ENCODE measurements at regions not wholly inside any gene's neighbourhood (a gene's known extent, or its start where the extent isn't known, plus 50 kb on each side); places are given as distances from the start of the nearest gene placed in this dataset.

- no peak for DNase-seq
- no peak overlapping the region for H3K27ac ChIP-seq
- WGBS, 2 donors (ENCODE audit: low coverage in 1 of 2): 89 to 97% methylated on average over 2 of the region's 2 CpGs
- no peaks in the 10 kb centered on the region for H3K9me3 ChIP-seq
- no peak overlapping the region for H3K4me3 ChIP-seq
- no peaks in the 10 kb centered on the region for H3K4me1 ChIP-seq
- TF ChIP-seq, protein P1, sequence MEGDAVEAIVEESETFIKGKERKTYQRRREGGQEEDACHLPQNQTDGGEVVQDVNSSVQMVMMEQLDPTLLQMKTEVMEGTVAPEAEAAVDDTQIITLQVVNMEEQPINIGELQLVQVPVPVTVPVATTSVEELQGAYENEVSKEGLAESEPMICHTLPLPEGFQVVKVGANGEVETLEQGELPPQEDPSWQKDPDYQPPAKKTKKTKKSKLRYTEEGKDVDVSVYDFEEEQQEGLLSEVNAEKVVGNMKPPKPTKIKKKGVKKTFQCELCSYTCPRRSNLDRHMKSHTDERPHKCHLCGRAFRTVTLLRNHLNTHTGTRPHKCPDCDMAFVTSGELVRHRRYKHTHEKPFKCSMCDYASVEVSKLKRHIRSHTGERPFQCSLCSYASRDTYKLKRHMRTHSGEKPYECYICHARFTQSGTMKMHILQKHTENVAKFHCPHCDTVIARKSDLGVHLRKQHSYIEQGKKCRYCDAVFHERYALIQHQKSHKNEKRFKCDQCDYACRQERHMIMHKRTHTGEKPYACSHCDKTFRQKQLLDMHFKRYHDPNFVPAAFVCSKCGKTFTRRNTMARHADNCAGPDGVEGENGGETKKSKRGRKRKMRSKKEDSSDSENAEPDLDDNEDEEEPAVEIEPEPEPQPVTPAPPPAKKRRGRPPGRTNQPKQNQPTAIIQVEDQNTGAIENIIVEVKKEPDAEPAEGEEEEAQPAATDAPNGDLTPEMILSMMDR (IDR thresholded peaks at IDR 0.05): no peak
- TF ChIP-seq POLR2A (IDR thresholded peaks at IDR 0.05) (no peak), EP300 (IDR thresholded peaks at IDR 0.05; ENCODE audit: low read depth) (no peak), POLR2AphosphoS5 (IDR thresholded peaks at IDR 0.05) (no peak)
- H3K36me3 ChIP-seq: no peaks in the 10 kb centered on the region
- intact Hi-C loops (cut with DNase I; ENCODE audit: low total_unique reads) (no loop called here), in situ Hi-C loops (cut with MboI; ENCODE audit: low pct_ligation_motif_present in 1 of 4, low pct_unique_long_range_greater_than_20kb in 1 of 4, low sequenced_read_pairs in 3 of 4) (no loop called here)
- H3K27me3 ChIP-seq: no peaks in the 10 kb centered on the region
Measured at GRCh38 chr18:40864846-40865245, 1090.2 kb upstream of the PIK3C3 start.

- intact Hi-C loops (cut with DNase I; ENCODE audit: low total_unique reads): no loop called here
- 65 to 77% methylated on average over 3 of the region's 3 CpGs for WGBS, 2 donors (ENCODE audit: low coverage in 1 of 2)
- TF ChIP-seq POLR2AphosphoS5 (IDR thresholded peaks at IDR 0.05): no peak
- TF ChIP-seq EP300 (IDR thresholded peaks at IDR 0.05; ENCODE audit: low read depth): no peak
- TF ChIP-seq, protein P1 (IDR thresholded peaks at IDR 0.05): no peak
- no peak for TF ChIP-seq POLR2A (IDR thresholded peaks at IDR 0.05)
- DNase-seq: no peak
- in situ Hi-C loops (cut with MboI; ENCODE audit: low pct_ligation_motif_present in 1 of 4, low pct_unique_long_range_greater_than_20kb in 1 of 4, low sequenced_read_pairs in 3 of 4): no loop called here
- H3K4me1 ChIP-seq: no peaks in the 10 kb centered on the region
- H3K4me3 ChIP-seq: no peak overlapping the region
- no peak overlapping the region for H3K27ac ChIP-seq
- H3K9me3 ChIP-seq: no peaks in the 10 kb centered on the region
- no peaks in the 10 kb centered on the region for H3K36me3 ChIP-seq
- no peaks in the 10 kb centered on the region for H3K27me3 ChIP-seq
Measured at GRCh38 chr18:40863801-40864200, 1091.2 kb upstream of the PIK3C3 start.

- no peaks in the 10 kb centered on the region for H3K27me3 ChIP-seq
- H3K4me1 ChIP-seq: no peaks in the 10 kb centered on the region
- no peaks in the 10 kb centered on the region for H3K9me3 ChIP-seq
- no peak overlapping the region for H3K27ac ChIP-seq
- in situ Hi-C loops (cut with MboI; ENCODE audit: low pct_ligation_motif_present in 1 of 4, low pct_unique_long_range_greater_than_20kb in 1 of 4, low sequenced_read_pairs in 3 of 4) (no loop called here), intact Hi-C loops (cut with DNase I; ENCODE audit: low total_unique reads) (no loop called here)
- no peak for DNase-seq
- 81 to 89% methylated on average over 2 of the region's 2 CpGs for WGBS, 2 donors (ENCODE audit: low coverage in 1 of 2)
- TF ChIP-seq, protein P1 (IDR thresholded peaks at IDR 0.05): no peak
- TF ChIP-seq EP300 (IDR thresholded peaks at IDR 0.05; ENCODE audit: low read depth): no peak
- TF ChIP-seq POLR2AphosphoS5 (IDR thresholded peaks at IDR 0.05): no peak
- H3K4me3 ChIP-seq: no peak overlapping the region
- H3K36me3 ChIP-seq: no peaks in the 10 kb centered on the region
Measured at GRCh38 chr18:40860189-40860588, 1094.8 kb upstream of the PIK3C3 start.

- TF ChIP-seq POLR2A (IDR thresholded peaks at IDR 0.05): no peak
- no peak for TF ChIP-seq EP300 (IDR thresholded peaks at IDR 0.05; ENCODE audit: low read depth)
- TF ChIP-seq POLR2AphosphoS5 (IDR thresholded peaks at IDR 0.05): no peak
- TF ChIP-seq, protein P1 (IDR thresholded peaks at IDR 0.05): no peak
- Histone ChIP-seq H3K27me3 (no peaks in the 10 kb centered on the region), H3K4me1 (no peaks in the 10 kb centered on the region), H3K27ac (no peak overlapping the region), H3K4me3 (no peak overlapping the region), H3K9me3 (no peaks in the 10 kb centered on the region), H3K36me3 (no peaks in the 10 kb centered on the region)
- in situ Hi-C loops (cut with MboI; ENCODE audit: low pct_ligation_motif_present in 1 of 4, low pct_unique_long_range_greater_than_20kb in 1 of 4, low sequenced_read_pairs in 3 of 4) (no loop called here), intact Hi-C loops (cut with DNase I; ENCODE audit: low total_unique reads) (no loop called here)
- no peak for DNase-seq
- WGBS, 2 donors (ENCODE audit: low coverage in 1 of 2): 70 to 78% methylated on average over 4 of the region's 4 CpGs
Measured at GRCh38 chr18:40855661-40856060, 1099.4 kb upstream of the PIK3C3 start.
